ENCODE measurements at regions not wholly inside any gene's neighbourhood (a gene's known extent, or its start where the extent isn't known, plus 50 kb on each side); places are given as distances from the start of the nearest gene placed in this dataset.
"Not testable (repeated sequence)": the region's sequence is repeated elsewhere in the genome, so short reads cannot be mapped to it uniquely, and the experiment has no call there.

- not testable (repeated sequence) for TF ChIP-seq EZH2phosphoT487 (IDR thresholded peaks at IDR 0.05; ENCODE audit: low read depth, severe bottlenecking, unreplicated experiment)
- TF ChIP-seq, protein P1, sequence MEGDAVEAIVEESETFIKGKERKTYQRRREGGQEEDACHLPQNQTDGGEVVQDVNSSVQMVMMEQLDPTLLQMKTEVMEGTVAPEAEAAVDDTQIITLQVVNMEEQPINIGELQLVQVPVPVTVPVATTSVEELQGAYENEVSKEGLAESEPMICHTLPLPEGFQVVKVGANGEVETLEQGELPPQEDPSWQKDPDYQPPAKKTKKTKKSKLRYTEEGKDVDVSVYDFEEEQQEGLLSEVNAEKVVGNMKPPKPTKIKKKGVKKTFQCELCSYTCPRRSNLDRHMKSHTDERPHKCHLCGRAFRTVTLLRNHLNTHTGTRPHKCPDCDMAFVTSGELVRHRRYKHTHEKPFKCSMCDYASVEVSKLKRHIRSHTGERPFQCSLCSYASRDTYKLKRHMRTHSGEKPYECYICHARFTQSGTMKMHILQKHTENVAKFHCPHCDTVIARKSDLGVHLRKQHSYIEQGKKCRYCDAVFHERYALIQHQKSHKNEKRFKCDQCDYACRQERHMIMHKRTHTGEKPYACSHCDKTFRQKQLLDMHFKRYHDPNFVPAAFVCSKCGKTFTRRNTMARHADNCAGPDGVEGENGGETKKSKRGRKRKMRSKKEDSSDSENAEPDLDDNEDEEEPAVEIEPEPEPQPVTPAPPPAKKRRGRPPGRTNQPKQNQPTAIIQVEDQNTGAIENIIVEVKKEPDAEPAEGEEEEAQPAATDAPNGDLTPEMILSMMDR (IDR thresholded peaks at IDR 0.05; ENCODE audit: poor library complexity) = not testable (repeated sequence)
These were observed 76.8 kb upstream of the SPDYE9 start for GRCh38 chr7:73162680-73163079.
